ENCODE measurements at regions not wholly inside any gene's neighbourhood (a gene's known extent, or its start where the extent isn't known, plus 50 kb on each side); places are given as distances from the start of the nearest gene placed in this dataset.

GRCh38 chr2:138334323-138334722 is 167.2 kb upstream of the SPOPL start:
- TF ChIP-seq, protein P1, sequence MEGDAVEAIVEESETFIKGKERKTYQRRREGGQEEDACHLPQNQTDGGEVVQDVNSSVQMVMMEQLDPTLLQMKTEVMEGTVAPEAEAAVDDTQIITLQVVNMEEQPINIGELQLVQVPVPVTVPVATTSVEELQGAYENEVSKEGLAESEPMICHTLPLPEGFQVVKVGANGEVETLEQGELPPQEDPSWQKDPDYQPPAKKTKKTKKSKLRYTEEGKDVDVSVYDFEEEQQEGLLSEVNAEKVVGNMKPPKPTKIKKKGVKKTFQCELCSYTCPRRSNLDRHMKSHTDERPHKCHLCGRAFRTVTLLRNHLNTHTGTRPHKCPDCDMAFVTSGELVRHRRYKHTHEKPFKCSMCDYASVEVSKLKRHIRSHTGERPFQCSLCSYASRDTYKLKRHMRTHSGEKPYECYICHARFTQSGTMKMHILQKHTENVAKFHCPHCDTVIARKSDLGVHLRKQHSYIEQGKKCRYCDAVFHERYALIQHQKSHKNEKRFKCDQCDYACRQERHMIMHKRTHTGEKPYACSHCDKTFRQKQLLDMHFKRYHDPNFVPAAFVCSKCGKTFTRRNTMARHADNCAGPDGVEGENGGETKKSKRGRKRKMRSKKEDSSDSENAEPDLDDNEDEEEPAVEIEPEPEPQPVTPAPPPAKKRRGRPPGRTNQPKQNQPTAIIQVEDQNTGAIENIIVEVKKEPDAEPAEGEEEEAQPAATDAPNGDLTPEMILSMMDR (conservative IDR thresholded peaks at IDR 0.05; ENCODE audit: low read length) = no peak
- no peak for DNase-seq (ENCODE audit: low read depth)
- H3K4me3 ChIP-seq (ENCODE audit: low read length) = no peak overlapping the region

GRCh38 chr2:138335036-138335435 is 166.5 kb upstream of the SPOPL start:
- DNase-seq (ENCODE audit: low read depth) = no peak
- TF ChIP-seq, protein P1 (conservative IDR thresholded peaks at IDR 0.05; ENCODE audit: low read length) = no peak
- H3K4me3 ChIP-seq (ENCODE audit: low read length) = no peak overlapping the region

DNA sequence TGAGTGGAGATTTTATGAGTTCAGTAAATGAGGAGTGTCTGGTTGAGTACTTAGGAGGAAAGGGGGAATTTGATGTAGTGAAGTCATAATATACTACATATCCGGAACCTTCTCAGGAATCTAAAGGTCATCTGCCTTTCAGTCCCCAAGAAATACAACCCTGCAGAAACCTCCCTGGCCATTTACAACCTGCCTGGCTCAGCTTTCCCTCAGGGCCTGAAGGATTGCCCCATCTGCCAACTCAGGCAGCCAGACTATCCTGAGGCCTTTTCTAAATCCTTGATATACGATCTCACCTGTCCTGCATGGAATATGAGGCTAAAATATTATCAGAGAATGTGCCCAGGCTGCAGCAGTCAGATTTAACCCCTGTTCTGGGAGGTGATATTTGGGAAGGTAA is 165.4 kb upstream of the SPOPL start:
- DNase-seq (ENCODE audit: low read depth) = no peak
- no peak overlapping the region for H3K4me3 ChIP-seq (ENCODE audit: low read length)
- TF ChIP-seq, protein P1 (conservative IDR thresholded peaks at IDR 0.05; ENCODE audit: low read length) = no peak

- TF ChIP-seq, protein P1 (conservative IDR thresholded peaks at IDR 0.05; ENCODE audit: low read length) = no peak
- DNase-seq (ENCODE audit: low read depth) = no peak
These were observed 146.3 kb upstream of the SPOPL start for GRCh38 chr2:138355244-138355643.

GRCh38 chr2:138356178-138356577 is 145.4 kb upstream of the SPOPL start:
- TF ChIP-seq, protein P1 (conservative IDR thresholded peaks at IDR 0.05; ENCODE audit: low read length) = no peak
- DNase-seq (ENCODE audit: low read depth) = peak; percentile 77
- H3K4me3 ChIP-seq (ENCODE audit: low read length) = no peak overlapping the region

More at GRCh38 chr2:138355244-138355643, 146.3 kb upstream of the SPOPL start:
- H3K4me3 ChIP-seq (ENCODE audit: low read length) = no peak overlapping the region

- TF ChIP-seq, protein P1 (conservative IDR thresholded peaks at IDR 0.05; ENCODE audit: low read length) = no peak
- DNase-seq (ENCODE audit: low read depth) = no peak
- H3K4me3 ChIP-seq (ENCODE audit: low read length) = no peak overlapping the region
These were observed 142.0 kb upstream of the SPOPL start for GRCh38 chr2:138359532-138359931.

DNA sequence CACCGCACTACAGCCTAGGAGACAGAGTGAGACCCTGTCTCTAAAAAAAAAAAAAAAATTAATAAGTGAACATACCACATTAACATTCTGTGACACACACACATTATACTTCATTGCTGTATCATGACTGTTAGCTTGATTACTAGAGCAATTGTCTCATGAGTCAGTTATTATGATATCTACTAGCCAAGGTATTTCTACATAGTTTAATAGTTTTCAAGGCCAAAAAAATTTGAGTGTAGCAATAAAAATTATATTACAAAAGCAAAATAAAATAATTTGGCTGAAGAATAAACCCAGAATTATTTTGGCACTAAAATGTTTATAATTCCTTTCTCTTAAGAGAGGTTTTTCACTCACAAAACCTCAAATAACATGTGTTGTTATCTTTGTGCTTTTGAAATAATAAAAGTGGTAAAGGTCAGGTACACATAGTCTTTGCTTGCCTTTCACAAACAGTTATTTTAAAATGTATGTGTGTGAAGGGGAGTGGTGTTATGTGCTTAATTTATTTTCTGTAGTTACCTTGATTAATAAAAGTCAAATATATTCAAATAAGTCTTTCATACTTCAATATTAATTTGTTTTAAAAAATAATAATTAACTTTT is 136.9 kb upstream of the SPOPL start:
- no peak overlapping the region for H3K4me3 ChIP-seq (ENCODE audit: low read length)
- TF ChIP-seq, protein P1 (conservative IDR thresholded peaks at IDR 0.05; ENCODE audit: low read length) = no peak
- peak; percentile 80 for DNase-seq (ENCODE audit: low read depth)

All from AG10803 (cell line).